NT2/D1 (cell line): ENCODE measurements at regions not wholly inside any gene's neighbourhood (a gene's known extent, or its start where the extent isn't known, plus 50 kb on each side); places are given as distances from the start of the nearest gene placed in this dataset.

Experiments used
- YY1 ChIP-seq: IDR thresholded peaks from 2 replicates; pipeline ENCODE4 v1.6.1; 2011; ENCODE audit not compliant: insufficient read length, insufficient read depth
- ZNF274 ChIP-seq: IDR thresholded peaks from 2 replicates; pipeline ENCODE4 v1.6.1; 2011; ENCODE audit warnings: mild to moderate bottlenecking, low read depth, low read length

- TF ChIP-seq YY1 (no peak), ZNF274 (no peak)
Measured at GRCh38 chr11:96635655-96636054, 245.8 kb downstream of the JRKL start.
